C4-2B (cell line): ENCODE measurements at regions not wholly inside any gene's neighbourhood (a gene's known extent, or its start where the extent isn't known, plus 50 kb on each side); places are given as distances from the start of the nearest gene placed in this dataset.
A peak's percentile ranks its signal among the peaks of the same experiment; 100 is the strongest.

Experiments used
- H3K27ac ChIP-seq: fragments of 450-650 bp; 2 replicates; pipeline ENCODE4 v1.5.1; 2017
- ZFX ChIP-seq: fragments of 450-650 bp; IDR thresholded peaks from 2 replicates; pipeline ENCODE4 v1.6.1; 2017
- TF ChIP-seq, protein P1 (sequence below): fragments of 450-650 bp; conservative IDR thresholded peaks from 2 replicates; pipeline ENCODE4 v1.5.1; 2017; ENCODE audit warnings: mild to moderate bottlenecking

DNA sequence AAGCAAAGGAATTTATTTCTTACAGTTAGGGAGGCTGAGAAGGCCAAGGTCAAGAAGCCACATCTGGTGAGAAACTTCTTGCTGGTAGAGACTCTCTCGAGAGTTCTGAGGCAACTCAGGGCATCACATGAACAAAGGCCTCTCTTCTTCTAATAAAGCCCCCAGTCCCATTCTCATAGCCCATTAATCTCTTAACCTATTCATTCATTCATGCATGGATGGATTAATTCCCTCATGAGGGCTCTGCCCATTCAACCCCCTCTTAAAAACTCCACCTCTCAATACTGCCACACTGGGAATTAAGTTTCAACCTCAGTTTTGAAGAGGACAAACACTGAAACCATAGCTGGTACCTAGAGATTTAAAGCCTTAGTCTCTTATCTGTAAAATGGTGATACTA, 217.9 kb upstream of the SPTLC3 start:
- no peak for TF ChIP-seq ZFX
- TF ChIP-seq, protein P1, sequence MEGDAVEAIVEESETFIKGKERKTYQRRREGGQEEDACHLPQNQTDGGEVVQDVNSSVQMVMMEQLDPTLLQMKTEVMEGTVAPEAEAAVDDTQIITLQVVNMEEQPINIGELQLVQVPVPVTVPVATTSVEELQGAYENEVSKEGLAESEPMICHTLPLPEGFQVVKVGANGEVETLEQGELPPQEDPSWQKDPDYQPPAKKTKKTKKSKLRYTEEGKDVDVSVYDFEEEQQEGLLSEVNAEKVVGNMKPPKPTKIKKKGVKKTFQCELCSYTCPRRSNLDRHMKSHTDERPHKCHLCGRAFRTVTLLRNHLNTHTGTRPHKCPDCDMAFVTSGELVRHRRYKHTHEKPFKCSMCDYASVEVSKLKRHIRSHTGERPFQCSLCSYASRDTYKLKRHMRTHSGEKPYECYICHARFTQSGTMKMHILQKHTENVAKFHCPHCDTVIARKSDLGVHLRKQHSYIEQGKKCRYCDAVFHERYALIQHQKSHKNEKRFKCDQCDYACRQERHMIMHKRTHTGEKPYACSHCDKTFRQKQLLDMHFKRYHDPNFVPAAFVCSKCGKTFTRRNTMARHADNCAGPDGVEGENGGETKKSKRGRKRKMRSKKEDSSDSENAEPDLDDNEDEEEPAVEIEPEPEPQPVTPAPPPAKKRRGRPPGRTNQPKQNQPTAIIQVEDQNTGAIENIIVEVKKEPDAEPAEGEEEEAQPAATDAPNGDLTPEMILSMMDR = no peak
- H3K27ac ChIP-seq = no peak overlapping the region

DNA sequence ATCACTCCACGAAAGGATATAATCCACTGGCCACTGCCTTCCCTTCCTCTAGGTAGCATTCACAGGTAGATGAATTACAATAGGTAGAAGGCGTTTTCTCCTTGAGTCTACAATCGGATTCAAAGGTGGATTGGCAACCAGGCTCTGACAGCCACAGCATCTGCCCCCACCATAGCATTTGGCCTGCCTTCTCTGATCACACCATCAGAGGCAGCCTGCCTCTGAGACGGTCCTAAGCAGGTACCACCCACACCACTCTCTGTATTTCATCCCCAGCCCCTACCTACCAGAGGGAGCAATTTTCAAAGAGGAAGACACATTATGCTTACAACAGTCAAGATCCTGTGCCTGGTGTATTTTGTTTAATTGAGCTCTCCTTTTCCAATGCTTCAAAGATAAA, 210.5 kb upstream of the SPTLC3 start:
- H3K27ac ChIP-seq = no peak overlapping the region
- TF ChIP-seq, protein P1 = no peak
- TF ChIP-seq ZFX = no peak

DNA sequence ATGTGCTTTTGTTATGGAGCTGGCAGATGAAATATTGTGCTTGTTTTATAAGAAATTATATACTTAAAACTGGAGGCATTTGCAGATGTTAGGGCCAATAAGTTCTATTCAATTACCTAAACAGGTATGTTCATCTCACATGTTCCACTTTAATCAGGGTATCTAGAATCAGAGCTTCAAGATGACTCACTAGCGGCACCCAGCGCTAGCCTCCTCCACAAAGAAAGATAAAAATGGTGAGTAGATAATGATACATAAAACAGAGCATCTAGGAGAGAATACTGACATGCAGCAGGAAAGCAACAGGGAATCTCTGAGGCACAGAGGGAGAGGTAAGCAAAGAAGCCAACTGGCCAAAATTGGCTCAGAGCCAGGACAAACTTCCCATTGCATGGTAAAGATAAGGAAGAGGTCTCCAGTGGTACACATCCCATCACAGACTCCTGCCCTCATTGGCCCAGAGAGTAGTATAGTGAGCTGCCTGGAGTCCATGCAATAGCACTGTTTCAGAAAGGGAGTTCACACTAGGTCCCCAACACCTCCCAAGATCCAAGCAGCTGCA, 200.7 kb upstream of the SPTLC3 start:
- no peak overlapping the region for H3K27ac ChIP-seq
- TF ChIP-seq, protein P1 = peak; percentile 20
- TF ChIP-seq ZFX = no peak

DNA sequence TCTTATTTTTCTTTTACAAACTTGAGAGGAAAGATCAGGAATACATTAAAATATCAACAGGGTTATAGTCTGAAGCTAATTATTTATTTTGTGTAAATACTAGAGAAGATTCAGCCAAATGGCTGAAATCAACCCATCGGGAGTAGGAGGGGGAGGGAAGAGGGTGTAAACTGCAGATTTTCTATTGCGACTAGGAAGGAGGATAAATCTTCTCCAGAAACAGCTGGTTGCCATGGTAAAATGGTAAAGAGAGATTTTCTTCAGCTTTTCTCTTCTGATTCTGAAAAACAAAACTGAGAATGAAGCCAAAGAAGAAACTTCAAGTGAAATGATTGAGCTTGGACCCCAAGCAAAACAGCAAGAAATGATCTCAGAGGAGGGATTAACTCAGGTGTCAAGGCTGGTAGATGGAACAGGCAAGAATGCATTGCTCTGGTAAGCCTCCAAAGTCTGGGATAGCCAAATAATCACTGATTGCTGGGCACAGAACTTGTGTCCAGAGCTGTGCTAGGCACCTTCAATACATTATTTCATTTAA, 193.5 kb upstream of the SPTLC3 start:
- TF ChIP-seq, protein P1 = no peak
- no peak for TF ChIP-seq ZFX
- H3K27ac ChIP-seq = no peak overlapping the region

DNA sequence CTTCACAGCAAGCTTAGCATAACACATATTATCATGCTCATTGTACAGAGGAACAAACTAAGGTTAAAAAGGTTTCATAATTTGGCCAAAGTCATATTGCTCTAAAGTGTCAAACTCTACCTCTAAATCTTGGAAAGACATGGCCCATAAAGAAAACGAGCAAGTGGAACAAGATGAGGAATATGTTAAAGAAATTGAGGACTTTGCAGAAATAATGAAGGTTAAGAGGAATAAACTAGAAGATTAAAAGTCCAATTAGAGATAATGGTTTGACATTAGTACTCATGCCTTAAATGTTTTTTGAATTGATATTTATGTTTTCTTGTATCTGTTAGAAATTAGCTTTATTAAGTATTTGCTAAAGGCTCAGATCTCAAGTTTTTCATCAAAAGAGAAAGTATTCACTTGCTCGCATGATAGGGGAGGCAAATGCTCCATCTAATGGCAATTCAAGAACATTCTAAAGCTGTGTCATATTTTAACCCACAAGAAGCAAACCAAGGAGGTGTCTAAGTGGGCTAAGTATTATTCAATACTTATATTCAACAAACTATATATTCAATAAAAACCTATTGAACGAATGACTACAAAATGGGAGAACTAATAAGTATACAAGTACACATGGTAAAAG, 192.9 kb upstream of the SPTLC3 start:
- TF ChIP-seq, protein P1 = no peak
- H3K27ac ChIP-seq = no peak overlapping the region

DNA sequence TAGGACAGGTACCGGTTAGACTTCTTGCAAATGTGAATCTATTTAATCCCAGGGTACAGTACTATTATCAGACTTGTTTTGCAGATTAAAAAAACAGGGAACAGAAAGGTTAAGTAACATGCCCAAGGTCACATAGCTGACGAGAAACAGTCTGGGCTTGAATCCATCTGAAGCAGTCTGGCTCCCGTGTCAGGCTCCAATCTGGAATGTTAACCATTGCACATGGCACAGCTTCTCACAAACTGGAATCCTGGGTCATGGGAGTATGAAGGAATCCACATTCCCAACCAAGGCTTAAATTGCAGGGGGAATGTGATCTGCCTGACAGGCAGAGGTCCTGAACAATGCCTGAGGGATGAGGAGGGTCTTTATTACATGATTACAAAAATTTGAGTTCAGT, 187.5 kb upstream of the SPTLC3 start:
- TF ChIP-seq ZFX = no peak
- TF ChIP-seq, protein P1 = no peak
- H3K27ac ChIP-seq = no peak overlapping the region

DNA sequence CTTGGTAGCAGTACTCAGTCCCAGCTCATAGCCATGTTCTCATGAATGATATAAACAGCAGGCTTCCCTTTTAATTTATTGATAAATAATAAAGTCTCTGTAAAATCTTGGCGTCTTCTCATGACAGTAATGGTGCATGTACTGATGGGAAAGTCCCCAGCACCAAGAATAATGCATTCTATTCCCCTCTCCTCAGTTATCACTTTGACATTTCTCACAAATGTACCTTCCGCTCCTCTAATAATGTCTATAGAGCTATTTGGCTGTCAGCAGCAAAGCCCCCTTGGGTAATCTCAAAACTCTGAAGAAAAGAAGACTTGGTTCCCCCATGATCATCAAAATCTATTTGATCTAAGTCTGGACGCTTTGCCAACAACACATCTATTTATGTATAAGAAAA, 185.0 kb upstream of the SPTLC3 start:
- no peak for TF ChIP-seq ZFX
- TF ChIP-seq, protein P1 = no peak
- H3K27ac ChIP-seq = no peak overlapping the region
